ENCODE measurements at regions not wholly inside any gene's neighbourhood (a gene's known extent, or its start where the extent isn't known, plus 50 kb on each side); places are given as distances from the start of the nearest gene placed in this dataset.

DNA sequence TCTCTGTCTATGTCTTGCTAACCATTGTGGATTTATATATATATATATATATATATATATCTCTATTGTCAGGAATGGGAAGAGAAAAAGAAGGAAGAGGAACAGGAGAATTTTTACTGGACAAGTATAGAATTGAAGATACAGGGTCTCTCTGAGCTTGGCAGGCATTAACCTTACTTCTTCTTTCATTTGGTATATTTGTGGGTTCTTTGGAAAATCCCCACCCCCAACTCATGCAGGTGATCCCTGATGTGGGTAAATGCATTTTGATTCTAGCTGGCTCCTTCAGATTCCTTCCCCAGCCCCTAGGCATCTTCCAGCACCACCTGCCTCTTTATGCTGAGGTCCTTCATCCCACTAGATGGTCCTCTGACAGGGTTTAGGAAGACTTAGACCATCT, 78.8 kb upstream of the TRABD2B start:
- H3K9me3 ChIP-seq (ENCODE audit: low read length) = no peaks in the 10 kb centered on the region
- no peak overlapping the region for H3K27ac ChIP-seq (ENCODE audit: low read depth, low read length, poor library complexity, severe bottlenecking)
- no peaks in the 10 kb centered on the region for H3F3A ChIP-seq (ENCODE audit: insufficient read depth, low read length)
- H3K4me3 ChIP-seq (ENCODE audit: low read depth, low read length, poor library complexity, severe bottlenecking) = no peak overlapping the region
- no peaks in the 10 kb centered on the region for H3K9me2 ChIP-seq (ENCODE audit: low read depth, low read length)
- H3K4me2 ChIP-seq (ENCODE audit: low read length) = no peak overlapping the region
- no peaks in the 10 kb centered on the region for H3K36me3 ChIP-seq (ENCODE audit: insufficient read depth, low read length)
- H4K20me1 ChIP-seq (ENCODE audit: insufficient read depth, low read length) = no peaks in the 10 kb centered on the region
- TF ChIP-seq, protein P1, sequence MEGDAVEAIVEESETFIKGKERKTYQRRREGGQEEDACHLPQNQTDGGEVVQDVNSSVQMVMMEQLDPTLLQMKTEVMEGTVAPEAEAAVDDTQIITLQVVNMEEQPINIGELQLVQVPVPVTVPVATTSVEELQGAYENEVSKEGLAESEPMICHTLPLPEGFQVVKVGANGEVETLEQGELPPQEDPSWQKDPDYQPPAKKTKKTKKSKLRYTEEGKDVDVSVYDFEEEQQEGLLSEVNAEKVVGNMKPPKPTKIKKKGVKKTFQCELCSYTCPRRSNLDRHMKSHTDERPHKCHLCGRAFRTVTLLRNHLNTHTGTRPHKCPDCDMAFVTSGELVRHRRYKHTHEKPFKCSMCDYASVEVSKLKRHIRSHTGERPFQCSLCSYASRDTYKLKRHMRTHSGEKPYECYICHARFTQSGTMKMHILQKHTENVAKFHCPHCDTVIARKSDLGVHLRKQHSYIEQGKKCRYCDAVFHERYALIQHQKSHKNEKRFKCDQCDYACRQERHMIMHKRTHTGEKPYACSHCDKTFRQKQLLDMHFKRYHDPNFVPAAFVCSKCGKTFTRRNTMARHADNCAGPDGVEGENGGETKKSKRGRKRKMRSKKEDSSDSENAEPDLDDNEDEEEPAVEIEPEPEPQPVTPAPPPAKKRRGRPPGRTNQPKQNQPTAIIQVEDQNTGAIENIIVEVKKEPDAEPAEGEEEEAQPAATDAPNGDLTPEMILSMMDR (IDR thresholded peaks at IDR 0.05; ENCODE audit: low read length) = no peak
- TF ChIP-seq EZH2 (IDR thresholded peaks at IDR 0.05; ENCODE audit: borderline replicate concordance, low read length) = no peak
- H2AFZ ChIP-seq (ENCODE audit: low read length) = no peak overlapping the region
- H3K79me2 ChIP-seq (ENCODE audit: insufficient read depth, low read length) = no peaks in the 10 kb centered on the region
- no peaks in the 10 kb centered on the region for H3K4me1 ChIP-seq (ENCODE audit: insufficient read depth, low read length, severe bottlenecking)
- H3K27me3 ChIP-seq (ENCODE audit: insufficient read depth, low read length) = no peaks in the 10 kb centered on the region
- H3K9ac ChIP-seq (ENCODE audit: low read length) = no peak overlapping the region

GRCh38 chr1:48073798-48074530, 76.8 kb upstream of the TRABD2B start:
- Histone ChIP-seq H3K27ac (ENCODE audit: low read depth, low read length, poor library complexity, severe bottlenecking) (no peak overlapping the region), H3K9me2 (ENCODE audit: low read depth, low read length) (no peaks in the 10 kb centered on the region), H3F3A (ENCODE audit: insufficient read depth, low read length) (no peaks in the 10 kb centered on the region), H3K4me2 (ENCODE audit: low read length) (no peak overlapping the region), H3K9me3 (ENCODE audit: low read length) (no peaks in the 10 kb centered on the region), H3K4me1 (ENCODE audit: insufficient read depth, low read length, severe bottlenecking) (no peaks in the 10 kb centered on the region), H4K20me1 (ENCODE audit: insufficient read depth, low read length) (no peaks in the 10 kb centered on the region), H2AFZ (ENCODE audit: low read length) (no peak overlapping the region), H3K9ac (ENCODE audit: low read length) (no peak overlapping the region), H3K36me3 (ENCODE audit: insufficient read depth, low read length) (no peaks in the 10 kb centered on the region), H3K4me3 (ENCODE audit: low read depth, low read length, poor library complexity, severe bottlenecking) (no peak overlapping the region), H3K27me3 (ENCODE audit: insufficient read depth, low read length) (no peaks in the 10 kb centered on the region), H3K79me2 (ENCODE audit: insufficient read depth, low read length) (no peaks in the 10 kb centered on the region)
- TF ChIP-seq, protein P1 (IDR thresholded peaks at IDR 0.05; ENCODE audit: low read length) = no peak
- TF ChIP-seq EZH2 (IDR thresholded peaks at IDR 0.05; ENCODE audit: borderline replicate concordance, low read length) = no peak

DNA sequence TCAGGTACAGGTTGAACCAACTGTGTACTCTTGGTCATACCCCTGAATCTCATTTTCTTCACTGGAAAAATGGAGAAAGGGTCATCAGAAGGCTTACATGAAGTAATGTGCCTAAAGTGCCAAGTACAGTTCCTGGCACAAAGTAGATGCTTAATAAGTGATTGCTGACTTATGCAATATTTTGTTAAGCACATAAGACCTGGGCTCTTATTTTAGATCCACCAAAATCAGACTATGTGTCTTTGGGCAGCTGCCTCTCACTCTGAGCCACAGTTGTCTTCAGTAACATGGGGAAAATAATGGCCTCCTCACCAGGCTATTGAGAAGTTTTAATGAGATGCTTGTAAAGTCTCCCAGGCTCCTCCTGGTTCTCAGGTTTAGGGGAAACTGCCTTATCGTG, 74.3 kb upstream of the TRABD2B start:
- Histone ChIP-seq H3K4me2 (ENCODE audit: low read length) (no peak overlapping the region), H3K27ac (ENCODE audit: low read depth, low read length, poor library complexity, severe bottlenecking) (no peak overlapping the region), H3K4me1 (ENCODE audit: insufficient read depth, low read length, severe bottlenecking) (no peaks in the 10 kb centered on the region), H3F3A (ENCODE audit: insufficient read depth, low read length) (no peaks in the 10 kb centered on the region), H3K4me3 (ENCODE audit: low read depth, low read length, poor library complexity, severe bottlenecking) (no peak overlapping the region), H3K79me2 (ENCODE audit: insufficient read depth, low read length) (no peaks in the 10 kb centered on the region), H3K36me3 (ENCODE audit: insufficient read depth, low read length) (no peaks in the 10 kb centered on the region), H3K9me2 (ENCODE audit: low read depth, low read length) (no peaks in the 10 kb centered on the region), H3K9me3 (ENCODE audit: low read length) (no peaks in the 10 kb centered on the region), H2AFZ (ENCODE audit: low read length) (no peak overlapping the region), H4K20me1 (ENCODE audit: insufficient read depth, low read length) (no peaks in the 10 kb centered on the region), H3K9ac (ENCODE audit: low read length) (no peak overlapping the region), H3K27me3 (ENCODE audit: insufficient read depth, low read length) (no peaks in the 10 kb centered on the region)
- TF ChIP-seq, protein P1 (IDR thresholded peaks at IDR 0.05; ENCODE audit: low read length) = no peak
- TF ChIP-seq EZH2 (IDR thresholded peaks at IDR 0.05; ENCODE audit: borderline replicate concordance, low read length) = no peak

All from OCI-LY1 (cell line).